ENCODE measurements at regions not wholly inside any gene's neighbourhood (a gene's known extent, or its start where the extent isn't known, plus 50 kb on each side); places are given as distances from the start of the nearest gene placed in this dataset.

GRCh38 chr12:78795934-78796445, 68.6 kb upstream of the SYT1 start:
- intact Hi-C loops (cut with DNase I): no loop called here
- no peak for TF ChIP-seq CTCF (IDR thresholded peaks at IDR 0.05)
- TF ChIP-seq POLR2A (IDR thresholded peaks at IDR 0.05): no peak
- TF ChIP-seq POLR2AphosphoS5 (IDR thresholded peaks at IDR 0.05): no peak

GRCh38 chr12:78797196-78797931, 67.2 kb upstream of the SYT1 start:
- no peak overlapping the region for H3K4me3 ChIP-seq
- no peak overlapping the region for H3K27ac ChIP-seq
- DNase-seq (ENCODE audit: low spot score): no peak
- H3K36me3 ChIP-seq: no peaks in the 10 kb centered on the region
- H3K27me3 ChIP-seq (replicated peaks; ENCODE audit: insufficient read depth): no peaks in the 10 kb centered on the region
- no peaks in the 10 kb centered on the region for H3K9me3 ChIP-seq
- WGBS: 95% methylated on average over 2 of the region's 2 CpGs
- TF ChIP-seq POLR2A (IDR thresholded peaks at IDR 0.05) (no peak), CTCF (IDR thresholded peaks at IDR 0.05) (no peak), POLR2AphosphoS5 (IDR thresholded peaks at IDR 0.05) (no peak)
- no peaks in the 10 kb centered on the region for H3K4me1 ChIP-seq (replicated peaks)
- intact Hi-C loops (cut with DNase I): no loop called here

More at GRCh38 chr12:78795934-78796445, 68.6 kb upstream of the SYT1 start:
- Histone ChIP-seq H3K27ac (no peak overlapping the region), H3K36me3 (no peaks in the 10 kb centered on the region), H3K27me3 (replicated peaks; ENCODE audit: insufficient read depth) (no peaks in the 10 kb centered on the region), H3K9me3 (no peaks in the 10 kb centered on the region), H3K4me1 (replicated peaks) (no peaks in the 10 kb centered on the region), H3K4me3 (no peak overlapping the region)
- no peak for DNase-seq (ENCODE audit: low spot score)

- Histone ChIP-seq H3K4me1 (replicated peaks) (no peaks in the 10 kb centered on the region), H3K27ac (peak overlapping the region in 1 of 2 donors; percentile 61), H3K27me3 (replicated peaks; ENCODE audit: insufficient read depth) (no peaks in the 10 kb centered on the region), H3K4me3 (no peak overlapping the region), H3K36me3 (no peaks in the 10 kb centered on the region), H3K9me3 (no peaks in the 10 kb centered on the region)
- DNase-seq (ENCODE audit: low spot score): peak; percentile 36
- intact Hi-C loops (cut with DNase I): no loop called here
- WGBS: 83% methylated on average over 1 of the region's 1 CpG
- TF ChIP-seq POLR2AphosphoS5 (IDR thresholded peaks at IDR 0.05) (peak; percentile 42), POLR2A (IDR thresholded peaks at IDR 0.05) (no peak), CTCF (IDR thresholded peaks at IDR 0.05) (no peak)
Measured at GRCh38 chr12:78799649-78800048, 64.9 kb upstream of the SYT1 start.

GRCh38 chr12:78802593-78802992, 62.0 kb upstream of the SYT1 start:
- Histone ChIP-seq H3K27ac (no peak overlapping the region), H3K4me3 (no peak overlapping the region)
- WGBS: 81% methylated on average over 3 of the region's 3 CpGs

More at GRCh38 chr12:78802593-78802992, 62.0 kb upstream of the SYT1 start:
- intact Hi-C loops (cut with DNase I): no loop called here
- no peaks in the 10 kb centered on the region for H3K9me3 ChIP-seq
- no peaks in the 10 kb centered on the region for H3K4me1 ChIP-seq (replicated peaks)
- no peaks in the 10 kb centered on the region for H3K36me3 ChIP-seq
- TF ChIP-seq CTCF (IDR thresholded peaks at IDR 0.05) (no peak), POLR2A (IDR thresholded peaks at IDR 0.05) (no peak), POLR2AphosphoS5 (IDR thresholded peaks at IDR 0.05) (no peak)
- DNase-seq (ENCODE audit: low spot score): no peak
- no peaks in the 10 kb centered on the region for H3K27me3 ChIP-seq (replicated peaks; ENCODE audit: insufficient read depth)

Data from prostate gland (tissue), 2 donors.